ENCODE measurements at regions not wholly inside any gene's neighbourhood (a gene's known extent, or its start where the extent isn't known, plus 50 kb on each side); places are given as distances from the start of the nearest gene placed in this dataset.

- TF ChIP-seq GABPA (IDR thresholded peaks at IDR 0.05; ENCODE audit: low read depth), result no peak
- no peak for TF ChIP-seq PKNOX1 (IDR thresholded peaks at IDR 0.05)
- no peak for TF ChIP-seq SIN3A (IDR thresholded peaks at IDR 0.05; ENCODE audit: low read depth, low read length)
- no peak for TF ChIP-seq DPF2 (IDR thresholded peaks at IDR 0.05)
- TF ChIP-seq USF2 (IDR thresholded peaks at IDR 0.05; ENCODE audit: borderline replicate concordance, low read depth, low read length), result no peak
- TF ChIP-seq TCF7 (IDR thresholded peaks at IDR 0.05; ENCODE audit: borderline replicate concordance), result no peak
- TF ChIP-seq ASH2L (IDR thresholded peaks at IDR 0.05; ENCODE audit: borderline replicate concordance, low read depth), result no peak
- TF ChIP-seq MLLT1 (IDR thresholded peaks at IDR 0.05), result no peak
- no peak for TF ChIP-seq TCF12 (IDR thresholded peaks at IDR 0.05; ENCODE audit: low read depth, low read length)
- TF ChIP-seq IRF5 (IDR thresholded peaks at IDR 0.05; ENCODE audit: borderline replicate concordance), result no peak
- TF ChIP-seq IKZF1 (conservative IDR thresholded peaks at IDR 0.05), result no peak
- TF ChIP-seq CBFB (IDR thresholded peaks at IDR 0.05; ENCODE audit: low read depth), result no peak
- TF ChIP-seq BCL3 (IDR thresholded peaks at IDR 0.05; ENCODE audit: borderline replicate concordance, insufficient read depth, low read depth, low read length, poor library complexity, severe bottlenecking), result no peak
- TF ChIP-seq ZNF274 (IDR thresholded peaks at IDR 0.05; ENCODE audit: insufficient read depth, insufficient read length), result no peak
- TF ChIP-seq ELK1 (IDR thresholded peaks at IDR 0.05; ENCODE audit: low read depth, low read length), result no peak
- no peak for TF ChIP-seq SUPT20H (IDR thresholded peaks at IDR 0.05; ENCODE audit: borderline replicate concordance, control insufficient read depth, low read depth, low read length)
Measured at GRCh38 chr2:5563411-5563810, 128.8 kb upstream of the SOX11 start (continued).

Data from GM12878 (cell line).